ENCODE measurements at regions not wholly inside any gene's neighbourhood (a gene's known extent, or its start where the extent isn't known, plus 50 kb on each side); places are given as distances from the start of the nearest gene placed in this dataset.
A peak's percentile ranks its signal among the peaks of the same experiment; 100 is the strongest.
"Not testable (repeated sequence)": the region's sequence is repeated elsewhere in the genome, so short reads cannot be mapped to it uniquely, and the experiment has no call there.

GRCh38 chr5:42894057-42894456 lies 82.4 kb upstream of the SELENOP start:
- no peak for DNase-seq (ENCODE audit: low spot score)

- DNase-seq (ENCODE audit: low spot score), result peak; percentile 80
Measured at GRCh38 chr5:42889311-42889933, 77.7 kb upstream of the SELENOP start.

- no peak for DNase-seq (ENCODE audit: low spot score)
Measured at GRCh38 chr5:42888771-42889170, 77.1 kb upstream of the SELENOP start.

GRCh38 chr5:42887575-42887974 lies 75.9 kb upstream of the SELENOP start:
- DNase-seq (ENCODE audit: low spot score), result no peak

- DNase-seq (ENCODE audit: low spot score), result no peak
Measured at GRCh38 chr5:42887097-42887496, 75.4 kb upstream of the SELENOP start.

- DNase-seq (ENCODE audit: low spot score), result no peak
Measured at GRCh38 chr5:42886635-42887034, 74.9 kb upstream of the SELENOP start.

GRCh38 chr5:42884326-42884725 lies 72.6 kb upstream of the SELENOP start:
- DNase-seq (ENCODE audit: low spot score), result no peak

- no peak for DNase-seq (ENCODE audit: low spot score)
Measured at GRCh38 chr5:42881416-42882117, 69.9 kb upstream of the SELENOP start.

GRCh38 chr5:42880496-42881150 lies 68.9 kb upstream of the SELENOP start:
- no peak for DNase-seq (ENCODE audit: low spot score)

- no peak for DNase-seq (ENCODE audit: low spot score)
Measured at GRCh38 chr5:42879291-42879690, 67.6 kb upstream of the SELENOP start.

- no peak for DNase-seq (ENCODE audit: low spot score)
Measured at GRCh38 chr5:42878550-42878949, 66.9 kb upstream of the SELENOP start.

- DNase-seq (ENCODE audit: low spot score), result no peak
Measured at GRCh38 chr5:42878041-42878440, 66.3 kb upstream of the SELENOP start.

- no peak for DNase-seq (ENCODE audit: low spot score)
Measured at GRCh38 chr5:42877431-42877830, 65.7 kb upstream of the SELENOP start.

GRCh38 chr5:42876375-42876844 lies 64.7 kb upstream of the SELENOP start:
- DNase-seq (ENCODE audit: low spot score), result no peak

- no peak for DNase-seq (ENCODE audit: low spot score)
Measured at GRCh38 chr5:42875785-42876374, 64.2 kb upstream of the SELENOP start.

GRCh38 chr5:42875211-42875610 lies 63.5 kb upstream of the SELENOP start:
- DNase-seq (ENCODE audit: low spot score), result no peak

- no peak for DNase-seq (ENCODE audit: low spot score)
Measured at GRCh38 chr5:42874621-42875198, 63.0 kb upstream of the SELENOP start.

- DNase-seq (ENCODE audit: low spot score), result no peak
Measured at GRCh38 chr5:42872865-42873264, 61.2 kb upstream of the SELENOP start.

- no peak for DNase-seq (ENCODE audit: low spot score)
Measured at GRCh38 chr5:42870882-42871418, 59.3 kb upstream of the SELENOP start.

GRCh38 chr5:42868417-42868816 lies 56.7 kb upstream of the SELENOP start:
- not testable (repeated sequence) for DNase-seq (ENCODE audit: low spot score)

GRCh38 chr5:42864749-42865148 lies 53.1 kb upstream of the SELENOP start:
- DNase-seq (ENCODE audit: low spot score), result not testable (repeated sequence)

All from ureter (tissue), 1 donor.